DMS153 (cell line): ENCODE measurements at regions not wholly inside any gene's neighbourhood (a gene's known extent, or its start where the extent isn't known, plus 50 kb on each side); places are given as distances from the start of the nearest gene placed in this dataset.

Experiments
- DNase-seq: peaks from one replicate; lab custom pipeline; 2025; lab: John Stamatoyannopoulos, UW

DNA sequence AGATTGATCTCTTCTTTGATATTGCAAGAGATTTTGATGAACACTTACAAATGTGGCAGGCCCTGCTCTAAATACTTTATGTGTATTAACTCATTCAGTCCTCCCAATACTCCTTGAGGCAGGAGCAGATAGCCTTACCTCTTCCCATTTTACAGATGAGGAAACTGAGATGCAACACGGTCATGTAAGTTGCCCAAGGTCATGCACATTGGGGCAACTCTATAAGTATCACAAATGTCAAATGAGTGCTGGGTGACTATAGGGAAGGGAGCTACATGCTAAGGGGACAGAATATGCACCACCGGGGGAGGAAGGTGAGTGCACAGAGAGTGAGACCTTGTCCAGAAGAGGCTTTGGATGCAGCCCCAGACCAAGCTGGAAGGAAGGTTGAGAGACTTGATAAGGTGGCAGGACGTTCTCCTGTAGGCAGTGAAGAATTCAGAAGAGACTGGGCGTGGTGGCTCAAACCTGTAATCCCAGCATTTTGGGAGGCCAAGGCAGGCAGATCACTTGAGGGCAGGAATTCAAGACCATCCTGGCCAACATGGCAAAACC, 132.3 kb upstream of the PWP1 start:
- DNase-seq = no peak

GRCh38 chr12:107554941-107555340, 130.7 kb upstream of the PWP1 start:
- DNase-seq = no peak

DNA sequence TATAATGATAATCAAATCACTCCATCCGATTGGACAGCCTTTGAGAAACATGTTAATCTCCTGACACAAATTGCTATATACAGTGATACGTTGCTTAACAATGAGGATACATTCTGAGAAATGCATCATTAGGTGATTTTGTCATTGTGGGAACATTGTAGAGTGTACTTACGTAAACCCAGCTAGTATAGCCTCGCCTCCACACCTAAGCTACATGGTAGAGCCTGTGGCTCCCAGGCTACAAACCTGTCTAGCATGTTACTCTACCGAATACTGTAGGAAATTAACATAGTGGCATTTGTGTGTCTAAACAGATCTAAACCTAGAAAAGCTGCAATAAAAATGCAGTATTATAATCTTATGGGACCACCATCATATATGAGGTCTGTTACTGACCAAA, 128.6 kb upstream of the PWP1 start:
- no peak for DNase-seq

DNA sequence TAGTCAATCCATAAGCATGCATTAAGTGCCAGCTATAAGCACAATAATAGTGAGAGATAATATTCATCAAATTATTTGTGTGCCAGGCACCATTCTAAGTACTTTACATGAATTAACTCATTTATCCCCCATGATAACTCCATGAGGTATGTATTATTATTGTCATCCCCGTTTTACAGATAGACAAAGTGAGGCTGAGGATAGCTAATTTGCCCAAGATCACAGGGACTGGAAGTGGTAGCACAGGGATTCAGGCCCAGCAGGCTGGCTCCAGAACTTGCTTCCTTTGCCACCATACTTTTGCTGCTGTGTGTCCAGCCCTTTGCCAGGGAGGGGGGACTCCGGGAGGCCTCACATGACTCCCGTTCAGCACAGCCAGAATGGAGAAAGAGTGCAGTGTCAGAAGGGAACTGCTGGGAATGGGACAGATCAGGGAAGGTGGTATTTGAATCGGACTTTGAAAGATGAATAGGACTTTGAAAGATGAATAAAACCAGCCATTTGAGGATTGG, 128.0 kb upstream of the PWP1 start:
- DNase-seq = no peak

DNA sequence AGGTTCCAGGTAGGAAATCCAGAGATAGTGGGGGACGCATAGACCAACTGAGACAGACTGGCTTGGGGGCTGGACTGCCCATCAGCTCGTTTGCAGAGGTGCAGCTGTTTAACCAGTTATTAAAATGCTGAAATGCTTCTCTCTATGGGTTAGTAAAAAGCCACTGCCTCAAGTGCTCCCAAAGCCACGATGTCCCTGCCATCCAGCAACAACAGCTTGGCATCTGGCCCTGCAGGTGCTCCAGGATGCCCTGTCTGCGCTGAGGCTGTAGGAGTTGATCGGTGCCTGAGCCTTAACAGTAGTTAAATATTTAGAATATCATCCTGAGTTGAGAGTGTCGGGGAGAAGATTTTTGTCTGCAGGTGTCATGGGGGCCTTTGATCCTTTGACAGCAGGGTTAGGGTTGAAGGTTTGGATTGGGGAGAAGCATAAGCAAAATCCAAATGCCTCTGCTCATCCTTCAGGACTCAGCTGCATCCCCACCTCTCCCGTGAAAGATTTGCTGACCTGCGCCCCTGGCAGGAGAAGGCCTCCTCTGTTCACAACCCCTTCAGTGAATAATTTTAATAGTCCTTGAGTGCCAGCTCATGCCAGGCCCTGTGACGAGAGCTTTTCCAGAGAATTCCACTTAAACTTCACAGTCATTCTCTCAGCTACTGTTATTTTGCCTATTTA, 127.3 kb upstream of the PWP1 start:
- DNase-seq = peak; percentile 27

- no peak for DNase-seq
Observed at GRCh38 chr12:107558816-107559382, 126.7 kb upstream of the PWP1 start.

DNA sequence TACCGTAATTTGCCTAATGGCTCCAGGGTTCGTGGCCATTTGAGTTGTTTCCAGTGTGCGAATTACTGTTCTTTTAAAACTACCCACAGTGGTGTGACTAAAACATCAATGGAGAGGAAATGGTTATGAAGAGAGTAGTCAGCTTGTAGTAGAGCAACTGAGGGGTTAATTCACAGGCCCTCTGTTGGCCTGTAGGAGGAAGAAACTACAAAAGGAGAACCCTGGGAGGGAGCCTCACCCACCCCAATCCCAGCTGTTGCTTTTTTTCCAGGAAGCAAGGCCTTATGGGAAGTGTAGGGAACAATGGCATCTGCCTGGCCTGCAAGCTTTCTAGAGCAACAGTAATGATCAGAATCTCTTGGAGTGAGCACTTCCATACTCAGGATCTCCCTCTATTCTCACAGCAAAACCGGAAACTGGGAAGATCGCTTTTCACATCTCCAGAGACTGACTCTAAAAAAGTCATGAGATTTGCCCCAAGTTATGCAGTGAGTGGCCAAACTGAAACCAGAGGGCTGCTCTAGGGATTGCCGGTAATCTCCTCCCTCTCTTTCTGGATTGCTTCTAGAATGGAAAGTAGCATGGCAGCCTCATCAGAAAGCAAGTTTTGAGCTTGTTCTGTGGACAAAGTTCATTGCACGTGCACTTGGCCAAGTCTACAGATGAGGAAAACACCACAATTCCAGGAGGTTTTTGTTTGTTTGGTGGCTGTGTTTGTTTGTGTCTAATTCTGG, 125.3 kb upstream of the PWP1 start:
- DNase-seq = no peak

GRCh38 chr12:107560899-107561285, 124.7 kb upstream of the PWP1 start:
- no peak for DNase-seq

GRCh38 chr12:107564946-107565345, 120.7 kb upstream of the PWP1 start:
- peak; percentile 48 for DNase-seq

GRCh38 chr12:107565551-107565950, 120.0 kb upstream of the PWP1 start:
- no peak for DNase-seq

GRCh38 chr12:107567876-107568619, 117.6 kb upstream of the PWP1 start:
- no peak for DNase-seq

DNA sequence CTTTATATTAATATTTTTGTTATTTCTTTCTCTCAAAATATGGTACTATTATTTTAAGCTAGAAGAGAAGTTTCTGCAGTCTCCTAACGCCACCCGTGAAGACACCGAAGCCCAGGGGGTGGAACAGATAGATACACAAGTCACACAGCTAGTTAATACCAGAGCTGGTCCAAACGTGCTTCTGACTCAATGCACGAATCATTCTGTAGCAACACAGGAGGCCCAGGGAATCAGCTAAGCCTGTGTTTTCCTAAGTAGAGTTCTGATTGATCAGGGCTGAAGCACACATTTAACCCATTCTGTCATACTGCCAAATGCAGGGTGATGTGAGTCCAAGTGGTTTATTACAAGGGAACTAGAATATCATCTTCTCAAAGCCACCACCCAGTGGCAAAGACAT, 116.9 kb upstream of the PWP1 start:
- DNase-seq = no peak

- no peak for DNase-seq
Observed at GRCh38 chr12:107570721-107571120, 114.9 kb upstream of the PWP1 start.

- DNase-seq = no peak
Observed at GRCh38 chr12:107571492-107571891, 114.1 kb upstream of the PWP1 start.

DNA sequence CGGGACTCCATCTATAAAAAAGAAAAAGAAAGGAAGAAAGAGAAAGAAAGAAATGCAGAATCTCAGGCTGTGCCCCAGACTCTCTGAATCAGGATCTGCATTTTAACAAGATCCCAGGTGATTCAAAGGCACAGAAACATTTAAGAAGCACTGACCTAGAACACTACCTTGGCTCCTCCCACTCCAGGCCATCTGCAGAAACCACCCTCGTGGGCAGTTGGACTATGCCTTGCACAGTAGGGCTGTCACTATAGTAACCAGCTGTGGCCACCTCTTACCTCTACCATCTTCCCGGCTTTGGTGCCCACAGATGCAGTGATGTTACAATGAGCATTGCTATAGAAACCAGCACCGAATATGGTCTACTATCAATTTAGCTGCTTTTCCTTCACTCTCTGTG, 110.9 kb upstream of the PWP1 start:
- DNase-seq = no peak

- no peak for DNase-seq
Observed at GRCh38 chr12:107580750-107581618, 104.6 kb upstream of the PWP1 start.

DNA sequence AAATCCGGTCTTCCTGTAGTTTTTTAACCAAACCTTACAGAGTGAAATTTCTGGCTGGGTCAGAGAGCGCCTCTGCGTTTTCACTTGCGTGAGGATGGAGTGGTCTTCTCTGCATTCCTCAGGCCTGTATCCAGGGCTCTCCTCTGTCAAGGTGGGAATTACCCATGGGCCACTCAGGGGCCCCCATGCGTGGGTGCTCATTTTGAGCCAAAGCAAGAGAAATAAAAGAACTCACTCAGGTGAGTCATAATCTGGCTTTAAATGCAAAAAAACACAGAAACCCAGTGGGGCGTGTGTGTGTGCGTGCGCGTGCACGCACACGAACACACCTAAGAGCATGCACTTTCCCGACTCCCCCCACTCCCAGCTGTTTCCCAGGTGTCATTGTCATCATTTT, 104.0 kb upstream of the PWP1 start:
- no peak for DNase-seq

GRCh38 chr12:107583551-107583950, 102.0 kb upstream of the PWP1 start:
- DNase-seq = no peak

- DNase-seq = no peak
Observed at GRCh38 chr12:107584563-107584962, 101.0 kb upstream of the PWP1 start.

GRCh38 chr12:107586256-107586970, 99.2 kb upstream of the PWP1 start:
- DNase-seq = no peak

GRCh38 chr12:107590413-107590812, 95.2 kb upstream of the PWP1 start:
- DNase-seq = no peak
